Testis (tissue), 2 donors: ENCODE measurements at regions not wholly inside any gene's neighbourhood (a gene's known extent, or its start where the extent isn't known, plus 50 kb on each side); places are given as distances from the start of the nearest gene placed in this dataset.

ENCODE experiments used
- CTCF ChIP-seq, 3 experiments: fragments of 450-650 bp in 2 of 3; fragments of 200-600 bp in 1 of 3; sonication (generic) in 1 of 3; IDR thresholded peaks; one replicate each; pipeline ENCODE4 v1.5.1; 2016 to 2019; ENCODE audit warnings: antibody characterized with exemption in 3 of 3, mild to moderate bottlenecking in 2 of 3, moderate library complexity in 1 of 3
- POLR2A ChIP-seq: fragments of 450-650 bp; IDR thresholded peaks from one replicate; pipeline ENCODE4 v1.6.1; 2017; ENCODE audit warnings: antibody characterized with exemption, mild to moderate bottlenecking, moderate library complexity

- TF ChIP-seq CTCF (IDR thresholded peaks at IDR 0.05): no peak
- TF ChIP-seq POLR2A: no peak
Measured at GRCh38 chr5:82445726-82446335, 167.7 kb upstream of the RPS23 start.
